SKM-1 (cell line): ENCODE measurements at regions not wholly inside any gene's neighbourhood (a gene's known extent, or its start where the extent isn't known, plus 50 kb on each side); places are given as distances from the start of the nearest gene placed in this dataset.
A peak's percentile ranks its signal among the peaks of the same experiment; 100 is the strongest.

Experiments
- DNase-seq: peaks from one replicate; lab custom pipeline; 2025; ENCODE audit not compliant: unreplicated experiment; lab: John Stamatoyannopoulos, UW

DNA sequence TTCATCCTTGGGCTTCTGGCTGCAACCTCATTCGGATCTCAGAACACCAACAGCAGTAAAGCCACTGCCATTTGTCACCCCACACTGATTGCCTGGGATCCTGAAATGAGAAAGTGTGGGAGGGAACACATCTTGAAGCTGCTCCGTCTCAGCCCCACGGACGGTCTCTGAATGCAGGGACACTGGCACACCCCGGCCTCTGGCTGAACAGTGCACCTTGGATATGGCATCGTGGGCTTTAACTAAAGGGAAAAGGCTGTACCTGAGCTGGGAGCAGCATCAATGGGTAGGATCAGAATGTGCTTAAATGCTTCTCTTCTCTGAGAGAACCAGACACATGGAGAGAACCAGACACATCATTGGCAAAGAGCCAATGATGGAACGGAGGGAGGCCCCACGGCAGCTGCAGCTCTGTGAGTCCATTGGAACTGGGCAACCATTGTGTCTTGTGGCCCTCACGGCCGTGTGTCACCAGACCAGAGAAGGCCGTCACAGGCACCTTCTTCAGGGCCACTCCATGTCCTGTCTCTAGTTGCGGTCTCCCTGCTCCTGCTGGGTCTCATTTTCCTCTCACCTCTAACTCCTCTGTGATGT, 193.4 kb upstream of the MYT1L start:
- no peak for DNase-seq

DNA sequence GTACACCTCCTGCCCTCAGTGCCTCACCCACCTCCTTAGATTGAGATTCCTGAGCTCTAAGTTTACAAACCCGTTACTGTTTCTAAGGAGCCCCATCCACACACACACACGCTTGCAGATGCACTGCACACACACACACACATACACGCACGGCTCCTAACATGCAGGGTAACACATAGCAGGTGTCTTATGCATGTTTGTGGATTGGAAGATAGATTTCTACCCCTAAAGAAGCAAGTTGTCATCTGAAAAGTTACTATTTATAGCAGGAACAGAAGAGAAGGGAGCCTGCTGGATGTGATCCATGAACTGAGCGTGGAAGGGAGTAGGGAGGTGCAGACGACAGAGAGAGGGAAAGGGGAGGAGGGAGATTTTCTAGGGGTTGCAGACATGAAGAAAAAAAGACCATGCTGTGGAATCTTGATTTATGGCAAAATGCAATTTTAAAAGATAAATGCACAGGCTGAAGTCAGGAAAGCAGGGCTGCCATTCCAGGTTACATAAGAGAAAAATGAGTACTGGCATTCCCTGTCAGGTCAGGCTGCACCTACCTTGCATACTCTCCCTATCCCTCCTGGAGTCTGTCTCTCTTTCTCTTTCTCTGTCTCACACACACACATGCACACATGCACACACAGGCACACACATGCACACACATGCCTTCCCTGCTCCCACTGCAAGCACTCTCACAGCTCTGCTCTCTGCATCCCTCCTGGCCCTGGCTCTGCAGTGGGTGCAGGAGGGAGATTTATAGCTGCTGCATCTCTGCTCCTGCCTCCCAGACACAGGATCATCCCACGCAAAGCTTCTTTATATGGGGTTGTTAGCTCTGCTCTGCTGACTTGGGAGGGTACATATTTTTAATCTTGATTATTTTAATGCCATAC, 192.6 kb upstream of the MYT1L start:
- no peak for DNase-seq

DNA sequence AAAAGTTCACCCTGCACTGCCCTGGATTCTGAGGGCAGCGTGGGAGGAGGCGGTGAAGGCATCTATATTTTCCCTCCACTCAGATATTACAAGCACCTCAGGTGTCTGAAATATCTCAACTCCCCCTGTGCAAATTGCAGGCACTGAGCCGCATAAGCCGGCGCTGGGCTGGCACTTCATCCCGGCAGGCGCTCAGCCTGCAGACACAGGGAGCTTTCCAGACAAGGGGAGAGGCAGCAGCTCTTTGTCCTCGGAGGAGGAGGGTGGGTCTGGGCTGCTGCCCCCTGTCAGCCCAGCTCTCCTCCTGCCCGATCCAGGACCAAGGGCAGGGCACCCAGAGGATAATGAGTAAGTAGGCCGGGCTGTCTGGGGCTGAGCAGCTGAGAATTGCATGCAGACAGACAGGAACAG, 189.3 kb upstream of the MYT1L start:
- DNase-seq = no peak

DNA sequence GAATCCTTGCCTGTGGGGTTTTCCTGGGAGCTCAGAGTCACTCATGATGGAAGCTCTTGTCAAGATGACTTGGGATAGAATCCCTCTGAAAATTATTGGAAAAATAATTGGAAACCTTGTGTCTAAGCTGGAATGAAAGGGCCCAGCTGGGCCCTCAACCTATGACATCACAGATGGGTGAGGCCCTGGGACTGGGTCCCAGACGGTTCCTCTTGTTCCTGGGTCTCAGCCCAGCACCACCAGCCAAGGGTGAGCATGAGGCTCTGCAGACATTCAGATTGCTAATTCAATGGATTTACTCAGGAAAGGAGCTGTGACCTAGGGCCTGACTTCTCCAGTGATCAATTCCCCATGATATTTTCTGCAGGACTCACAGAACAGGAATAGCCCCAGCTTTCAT, 188.3 kb upstream of the MYT1L start:
- DNase-seq = no peak

DNA sequence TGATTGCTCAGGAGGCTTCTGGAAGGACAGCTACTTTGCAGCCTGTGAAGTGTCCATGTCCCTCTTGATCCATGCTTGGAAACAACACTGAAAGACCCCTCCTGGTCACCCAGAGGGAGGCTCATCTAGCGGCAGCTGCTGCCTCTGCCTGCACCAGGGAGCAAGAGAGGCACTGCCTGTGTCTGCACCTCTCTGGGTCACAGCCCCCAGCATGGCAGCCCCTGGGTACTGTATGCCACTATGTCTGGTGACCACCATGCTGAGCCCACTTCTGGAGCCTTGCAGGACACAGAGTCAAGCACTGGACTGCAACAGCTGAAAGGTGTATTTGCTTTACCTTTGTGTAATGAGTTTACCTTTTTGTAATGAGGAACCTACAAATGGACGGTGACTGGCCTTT, 186.3 kb upstream of the MYT1L start:
- DNase-seq = no peak

DNA sequence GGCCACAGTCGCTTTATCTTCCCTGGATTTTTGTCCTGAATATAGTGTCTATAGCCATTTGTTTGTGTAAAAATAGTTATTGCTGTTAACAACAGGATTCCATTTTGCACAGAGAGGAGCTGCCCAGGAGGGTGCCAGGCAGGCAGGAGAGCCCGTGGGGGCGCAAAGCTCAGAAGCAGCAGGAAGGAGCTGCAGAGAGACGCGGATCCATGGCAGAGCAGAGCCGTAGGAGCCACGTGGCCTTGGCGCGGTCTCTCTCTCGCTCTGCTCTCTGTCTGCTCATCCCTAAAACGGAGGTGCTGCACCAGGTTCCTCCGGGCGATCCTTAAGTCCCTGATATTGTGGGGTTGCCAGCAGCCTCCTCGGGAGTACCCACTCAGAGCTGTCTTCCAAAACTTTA, 185.3 kb upstream of the MYT1L start:
- DNase-seq = no peak

DNA sequence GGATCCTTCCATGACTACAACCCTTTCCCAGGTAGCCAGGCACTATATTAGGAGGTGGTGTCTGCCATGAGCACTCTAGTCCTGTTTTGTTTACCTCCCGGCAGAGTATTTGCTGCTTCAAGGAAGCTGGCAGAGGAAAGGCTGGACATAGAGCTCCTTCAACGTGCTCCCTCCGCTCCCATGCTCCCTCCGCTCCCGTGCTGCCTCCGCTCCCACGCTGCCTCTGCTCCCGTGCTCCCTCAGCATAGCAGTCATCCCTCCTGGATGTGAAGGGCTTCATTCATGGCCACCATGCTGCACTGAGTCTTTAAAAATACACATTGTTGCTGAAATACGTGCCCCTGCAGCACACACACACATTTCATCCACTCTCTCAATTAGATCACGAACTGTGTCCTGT, 181.9 kb upstream of the MYT1L start:
- DNase-seq = no peak

DNA sequence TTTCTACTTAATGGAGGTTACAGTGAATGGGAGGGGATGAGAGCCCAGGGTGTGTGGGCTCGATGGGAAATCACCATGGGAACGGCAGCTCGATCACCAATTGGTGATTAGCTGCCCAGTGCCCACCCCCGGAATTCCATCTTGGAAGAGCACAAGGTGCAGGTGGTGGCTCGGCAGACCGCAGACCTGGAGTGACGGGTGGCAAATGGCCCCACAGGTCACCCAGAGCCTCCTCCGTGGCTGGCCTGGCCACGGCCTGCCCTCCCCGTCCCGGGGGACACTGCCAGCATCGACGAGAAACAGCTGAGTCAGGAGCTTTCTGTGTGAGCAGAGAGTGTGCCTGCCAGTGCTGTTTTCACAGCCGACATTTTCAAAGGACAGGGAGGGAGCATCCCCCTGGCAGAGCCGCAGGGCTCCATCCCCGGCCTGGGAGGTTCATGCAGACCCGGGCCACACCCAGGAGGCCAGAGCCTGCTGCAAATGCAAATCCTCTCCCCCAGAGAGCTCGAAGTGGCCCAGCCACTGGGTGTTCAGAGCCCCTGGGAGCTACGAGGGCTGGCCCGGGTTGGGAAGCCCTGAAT, 176.4 kb upstream of the MYT1L start:
- DNase-seq = no peak

DNA sequence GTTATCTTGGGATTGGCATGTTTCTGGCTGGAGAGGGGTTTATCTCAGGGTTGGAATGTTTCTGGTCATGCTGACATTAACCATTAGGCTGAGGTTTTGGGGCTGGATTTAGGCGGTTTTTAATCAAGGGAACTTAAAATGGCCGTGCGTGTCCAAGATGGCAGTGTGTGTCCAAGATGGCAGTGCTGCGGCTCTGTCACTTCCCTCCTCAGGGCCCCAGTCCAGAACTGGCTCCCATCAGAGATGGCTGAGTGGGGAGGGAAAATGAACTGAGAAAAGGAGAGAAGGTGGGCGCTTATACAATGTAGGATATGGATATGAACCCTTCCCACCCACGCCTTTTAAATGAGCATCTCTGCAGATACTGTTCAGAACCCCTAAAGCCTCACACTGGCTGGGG, 175.5 kb upstream of the MYT1L start:
- DNase-seq = no peak

DNA sequence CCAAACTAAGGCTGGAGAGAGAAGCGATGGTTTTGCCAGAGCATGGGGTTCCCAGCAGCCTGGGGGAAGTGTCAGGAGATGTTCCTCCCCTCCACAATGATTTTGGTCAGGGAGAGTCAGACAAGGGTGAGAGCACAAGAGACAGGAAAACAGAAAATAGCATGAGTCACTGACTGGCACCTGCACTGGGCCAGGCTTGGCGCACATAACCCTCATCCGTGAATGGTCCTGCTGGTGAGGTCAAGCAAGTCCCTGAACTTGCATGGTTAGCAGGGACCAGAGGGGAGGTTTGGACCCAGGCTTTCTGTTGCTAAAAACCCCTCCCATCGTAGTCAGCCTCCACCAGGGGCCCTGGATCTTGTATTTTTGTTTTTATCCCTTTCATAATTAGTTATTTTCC, 174.5 kb upstream of the MYT1L start:
- no peak for DNase-seq

DNA sequence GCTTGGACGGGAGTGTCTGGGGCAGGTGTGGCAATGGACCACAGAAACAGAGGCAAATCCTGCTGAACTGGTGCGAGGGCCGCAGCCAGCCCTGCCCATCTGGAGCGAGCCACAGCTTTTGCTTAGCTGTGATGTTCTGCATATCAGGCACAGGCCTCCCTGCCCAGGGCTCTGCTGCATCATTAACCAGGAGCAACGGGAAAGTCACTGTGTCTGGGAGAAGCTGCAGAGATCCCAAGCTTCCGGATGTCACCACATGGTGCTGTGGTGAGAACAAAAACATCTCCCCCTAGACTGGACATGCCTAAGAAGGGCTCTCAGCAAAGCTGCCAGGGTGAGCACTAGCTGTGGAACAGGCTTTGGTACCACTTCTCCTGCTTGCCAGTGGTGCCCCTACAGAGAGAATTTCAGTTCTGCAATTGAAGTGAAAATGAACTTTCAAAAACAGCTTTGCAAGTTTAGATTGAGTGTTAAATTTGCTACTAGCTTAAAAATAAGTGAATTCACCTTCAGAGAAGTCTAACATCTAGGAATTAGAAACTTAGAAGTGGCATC, 172.9 kb upstream of the MYT1L start:
- no peak for DNase-seq

DNA sequence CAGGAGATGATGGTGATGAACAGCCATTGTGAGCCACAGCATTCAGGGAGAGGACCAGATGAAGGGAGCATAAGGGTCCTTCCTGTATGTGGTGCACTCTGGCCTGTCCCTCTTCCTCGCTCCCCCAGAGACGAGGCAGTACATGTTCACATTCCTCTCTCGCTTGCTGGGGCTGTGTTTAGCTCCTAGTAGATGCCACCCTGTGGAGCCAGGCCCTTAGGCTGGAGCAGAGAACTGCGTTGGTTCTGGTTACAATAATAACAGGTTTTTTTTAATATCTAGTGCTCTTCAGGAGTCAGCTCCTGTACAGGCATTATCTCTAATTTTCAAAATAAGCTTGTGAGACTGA, 171.1 kb upstream of the MYT1L start:
- DNase-seq = no peak

DNA sequence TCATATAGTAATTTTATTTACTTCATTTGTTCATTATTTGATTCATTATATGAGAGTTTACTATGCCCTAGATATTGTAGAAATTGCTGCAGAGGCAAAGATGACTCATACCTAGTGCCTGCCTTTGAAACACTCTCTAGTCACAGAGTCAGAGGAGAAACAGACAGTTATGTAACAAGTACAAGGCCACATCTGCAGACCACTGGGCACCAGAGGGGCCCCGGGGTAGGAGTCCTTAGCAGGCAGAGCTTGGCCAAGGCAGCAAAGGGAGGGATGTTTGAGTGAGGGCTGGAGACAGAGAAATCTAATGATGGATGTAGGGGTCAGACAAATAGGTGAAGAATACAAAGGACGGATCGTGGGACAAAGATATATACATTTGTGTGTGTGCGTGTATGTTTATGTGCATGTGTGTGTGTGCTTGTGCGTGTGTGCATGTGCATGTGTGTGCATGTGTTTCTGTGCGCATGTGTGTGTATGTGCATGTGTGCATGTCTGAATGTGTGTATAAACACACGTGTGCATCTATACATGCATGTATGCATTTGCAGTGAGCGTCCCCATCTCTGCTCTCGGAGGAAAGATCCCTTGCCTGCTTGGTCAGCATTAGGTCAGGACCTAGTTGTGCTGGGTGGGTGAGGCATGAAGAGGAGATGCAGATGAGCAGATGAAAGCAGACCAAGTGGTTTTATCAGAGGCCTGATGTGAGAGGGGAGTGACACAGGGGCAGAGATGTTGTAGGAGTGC, 170.6 kb upstream of the MYT1L start:
- DNase-seq = no peak

DNA sequence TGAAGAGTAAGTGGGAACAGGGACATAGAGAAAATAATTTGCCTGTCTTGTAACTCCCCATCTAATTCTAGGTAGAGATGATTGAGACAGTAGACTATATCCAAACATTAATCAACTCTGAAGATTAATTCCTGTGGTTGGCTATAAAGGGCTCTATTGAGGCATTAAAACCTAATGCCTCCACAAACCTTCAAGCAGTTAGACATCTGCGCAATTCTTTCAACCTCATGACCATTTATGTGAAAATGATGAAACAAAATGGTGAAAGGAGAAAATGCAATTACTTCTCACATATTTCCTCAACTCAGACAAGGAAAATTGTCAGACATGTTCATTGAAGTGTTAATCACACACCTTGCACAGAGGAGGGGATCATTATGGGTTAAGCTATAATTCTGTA, 164.5 kb upstream of the MYT1L start:
- DNase-seq = no peak

DNA sequence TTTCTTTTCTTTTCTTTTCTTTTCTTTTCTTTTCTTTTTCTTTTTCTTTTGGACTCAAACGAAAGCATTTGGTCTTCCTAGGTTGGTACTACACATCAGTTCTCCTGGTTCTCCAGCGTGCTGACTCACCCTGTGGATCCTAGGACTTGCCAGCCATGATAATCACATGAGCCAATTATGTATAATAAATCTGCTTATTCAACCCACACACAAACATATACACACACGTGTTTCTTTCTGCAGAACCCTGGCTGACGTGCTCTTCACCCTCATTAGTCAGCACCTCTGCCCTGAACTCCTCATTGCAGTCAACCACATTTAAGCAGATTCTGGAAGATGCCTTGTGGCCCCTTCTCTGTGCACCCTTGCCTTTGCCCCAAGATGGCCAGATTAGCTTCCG, 162.4 kb upstream of the MYT1L start:
- no peak for DNase-seq

DNA sequence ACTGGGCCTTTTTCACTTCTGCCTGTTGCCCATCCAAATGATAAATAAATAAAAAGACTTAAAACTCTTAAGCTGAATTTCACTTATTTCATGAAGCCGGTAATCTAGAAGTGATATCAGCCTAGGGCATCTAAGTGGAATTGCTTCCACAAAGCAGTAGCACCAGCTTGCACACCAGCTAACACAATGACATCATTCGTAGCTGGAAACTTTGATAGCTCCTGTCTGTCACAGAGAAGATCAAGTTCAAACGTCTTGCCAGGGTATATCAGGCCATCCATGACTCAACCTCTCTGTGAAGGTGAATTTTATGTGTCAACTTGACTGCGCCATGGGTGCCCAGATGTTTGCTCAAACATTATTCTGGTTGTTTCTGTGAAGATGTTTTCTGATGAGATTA, 161.7 kb upstream of the MYT1L start:
- no peak for DNase-seq

DNA sequence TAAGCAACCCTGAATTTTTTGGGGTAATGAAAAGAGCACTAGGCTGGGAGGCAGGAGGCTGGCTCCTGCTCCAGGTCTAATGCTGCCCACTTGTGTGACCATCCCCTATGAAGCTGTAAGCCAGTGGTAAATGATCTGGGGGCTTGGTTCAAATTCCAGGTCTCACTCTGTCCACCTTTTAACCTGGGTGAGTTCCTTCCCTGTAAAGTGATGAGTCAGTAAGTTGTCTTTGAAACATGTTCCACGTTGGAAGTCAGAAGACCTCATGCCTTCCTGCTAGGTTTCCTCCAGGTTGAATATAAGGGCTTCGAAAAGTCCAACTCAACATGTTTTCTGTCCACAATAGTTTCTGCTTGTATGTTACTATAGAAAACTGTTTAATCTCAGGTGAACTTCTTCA, 160.9 kb upstream of the MYT1L start:
- DNase-seq = no peak

DNA sequence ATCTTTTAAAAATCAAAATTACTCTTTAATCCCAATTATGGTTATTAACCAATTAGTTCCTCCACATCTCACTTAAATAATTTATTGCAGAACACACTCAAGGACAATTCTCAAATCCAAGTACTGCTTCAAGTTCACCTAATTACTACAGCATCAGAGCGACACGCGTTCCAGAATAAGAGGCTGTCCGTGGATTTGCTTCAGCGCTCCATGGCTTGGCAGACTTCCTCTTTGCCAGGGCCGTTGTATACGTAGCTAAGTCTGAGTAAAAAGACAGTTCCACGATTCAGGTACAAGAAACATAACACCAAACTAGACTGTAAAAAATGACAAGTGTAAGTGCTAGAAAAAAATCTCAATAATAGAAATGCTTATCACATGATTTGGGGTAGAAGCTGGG, 153.2 kb upstream of the MYT1L start:
- no peak for DNase-seq

DNA sequence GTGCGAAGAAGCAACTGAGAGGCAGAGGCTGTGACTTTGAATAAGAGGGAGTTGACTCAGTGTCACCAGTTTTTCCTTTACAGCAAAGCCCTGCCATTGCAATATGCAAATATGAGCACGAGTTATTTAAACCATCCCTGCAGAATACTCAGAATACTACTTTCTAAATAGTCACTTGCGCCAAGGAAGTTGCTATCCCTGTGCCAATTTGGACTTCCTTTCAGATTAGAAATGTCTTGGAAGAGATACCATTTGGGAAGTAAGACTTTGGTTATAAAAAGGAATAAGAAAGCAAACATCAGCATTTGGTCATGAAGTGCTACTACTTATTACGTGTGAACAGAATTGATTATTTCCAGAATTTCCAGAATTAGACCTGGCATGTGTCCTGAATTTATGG, 151.8 kb upstream of the MYT1L start:
- DNase-seq = no peak

DNA sequence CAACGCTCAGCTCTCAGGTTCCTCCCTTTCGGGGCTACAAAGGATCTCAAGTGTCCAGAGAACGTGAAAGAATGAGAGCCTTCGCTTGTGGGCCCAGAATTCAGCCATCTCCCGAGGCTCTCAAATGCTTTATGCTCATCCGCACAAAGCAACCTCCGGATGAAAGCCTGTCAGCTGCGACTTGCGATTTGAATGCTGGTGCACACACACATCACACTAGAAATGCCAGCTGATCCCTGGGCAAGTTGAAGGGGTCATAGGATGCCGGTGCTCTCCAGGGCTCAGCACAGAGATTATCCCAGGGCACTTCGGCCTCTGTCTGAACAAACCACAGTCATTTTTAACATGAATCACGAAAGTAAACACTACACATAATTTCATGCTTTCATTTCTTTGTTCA, 141.8 kb upstream of the MYT1L start:
- DNase-seq = no peak

DNA sequence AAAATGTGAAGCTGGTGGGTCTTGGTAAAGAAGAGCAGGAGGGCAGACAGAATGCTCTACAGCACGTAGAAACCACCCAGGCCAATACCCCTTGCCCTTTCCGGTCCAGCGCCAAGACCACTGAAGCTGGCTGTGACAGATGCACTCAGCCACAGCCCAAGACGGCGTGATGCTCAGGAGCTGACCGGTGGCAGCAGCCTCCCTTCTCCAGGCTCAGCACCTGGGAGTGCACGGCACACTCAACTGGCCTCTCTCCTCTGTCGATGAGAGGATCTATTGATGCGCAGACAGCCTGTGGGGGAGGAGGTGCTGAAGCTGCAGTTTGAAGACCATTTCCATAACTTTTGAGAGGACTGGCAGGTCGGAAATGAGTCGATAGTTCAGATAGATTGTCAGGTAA, 141.0 kb upstream of the MYT1L start:
- DNase-seq = no peak

DNA sequence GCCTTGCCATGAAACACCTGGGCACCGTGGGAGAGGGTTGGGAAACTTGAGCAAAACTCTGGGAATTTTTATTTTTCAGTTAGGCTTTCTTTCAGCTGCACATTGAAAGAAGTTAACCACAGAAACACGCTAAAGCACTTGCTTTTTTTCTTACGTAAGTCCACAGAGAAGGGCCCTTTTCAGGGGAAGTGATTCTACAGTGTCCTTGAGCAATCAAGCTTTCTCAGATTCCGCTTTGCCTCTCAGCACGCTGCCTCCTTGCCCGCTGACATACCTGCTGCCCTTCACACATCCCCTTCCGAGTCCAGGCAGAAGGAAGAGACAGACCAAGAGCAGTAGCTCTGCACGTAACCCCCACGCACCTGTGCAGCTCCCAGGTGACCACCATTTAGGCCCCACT, 135.5 kb upstream of the MYT1L start:
- peak; percentile 82 for DNase-seq
